SKM-1 treated with dmso at 0.1 percent for 144 hours (cell line): ENCODE measurements at regions not wholly inside any gene's neighbourhood (a gene's known extent, or its start where the extent isn't known, plus 50 kb on each side); places are given as distances from the start of the nearest gene placed in this dataset.
A peak's percentile ranks its signal among the peaks of the same experiment; 100 is the strongest.
"Not testable (repeated sequence)": the region's sequence is repeated elsewhere in the genome, so short reads cannot be mapped to it uniquely, and the experiment has no call there.

Source experiments
- DNase-seq: peaks from one replicate; lab custom pipeline; 2025; ENCODE audit not compliant: unreplicated experiment; lab: John Stamatoyannopoulos, UW

DNA sequence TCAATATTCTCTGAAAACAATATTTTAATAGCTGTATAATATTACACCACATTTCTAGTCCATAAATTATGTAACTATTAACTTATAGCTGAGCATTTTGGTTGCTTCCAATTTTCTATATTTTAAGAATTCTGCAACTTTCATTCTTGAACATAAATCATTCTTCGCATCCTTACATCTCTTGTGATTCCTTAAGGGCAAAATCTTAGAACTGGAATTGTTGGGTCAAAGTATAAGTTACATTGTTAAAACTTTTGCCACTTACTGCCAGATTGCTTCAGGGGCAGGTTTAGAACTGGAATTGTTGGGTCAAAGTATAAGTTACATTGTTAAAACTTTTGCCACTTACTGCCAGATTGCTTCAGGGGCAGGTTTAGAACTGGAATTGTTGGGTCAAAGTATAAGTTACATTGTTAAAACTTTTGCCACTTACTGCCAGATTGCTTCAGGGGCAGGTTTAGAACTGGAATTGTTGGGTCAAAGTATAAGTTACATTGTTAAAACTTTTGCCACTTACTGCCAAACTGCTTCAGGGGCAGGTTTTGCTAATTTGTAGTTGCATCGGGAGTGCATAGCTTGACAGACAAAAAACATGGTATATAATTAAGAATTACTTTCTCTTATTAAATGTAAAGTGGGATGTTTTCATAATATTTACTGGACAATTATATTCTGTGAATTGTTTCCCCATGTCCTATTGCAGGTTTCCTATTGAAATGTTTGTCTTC, 179.9 kb upstream of the OR13F1 start:
- DNase-seq: not testable (repeated sequence)

DNA sequence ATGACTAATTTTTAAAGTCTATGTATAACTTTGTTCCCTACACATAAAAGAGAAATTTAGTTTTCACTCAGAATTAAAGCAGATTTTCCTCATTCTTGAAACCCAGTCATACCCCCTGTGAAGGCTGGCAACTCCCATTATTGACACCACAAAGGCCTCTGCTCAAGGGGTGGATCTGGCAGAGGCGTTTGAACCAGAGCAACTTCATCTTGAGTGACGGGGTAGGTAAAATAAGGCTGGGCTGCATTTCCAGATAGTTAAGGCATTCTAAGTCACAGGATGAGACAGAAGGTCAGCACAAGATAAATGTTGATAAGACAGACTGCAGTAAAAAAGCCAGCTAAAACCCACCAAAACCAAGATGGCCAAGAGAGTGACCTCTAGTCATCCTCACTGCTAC, 177.2 kb upstream of the OR13F1 start:
- no peak for DNase-seq

GRCh38 chr9:104329245-104329644, 174.8 kb upstream of the OR13F1 start:
- DNase-seq: no peak

DNA sequence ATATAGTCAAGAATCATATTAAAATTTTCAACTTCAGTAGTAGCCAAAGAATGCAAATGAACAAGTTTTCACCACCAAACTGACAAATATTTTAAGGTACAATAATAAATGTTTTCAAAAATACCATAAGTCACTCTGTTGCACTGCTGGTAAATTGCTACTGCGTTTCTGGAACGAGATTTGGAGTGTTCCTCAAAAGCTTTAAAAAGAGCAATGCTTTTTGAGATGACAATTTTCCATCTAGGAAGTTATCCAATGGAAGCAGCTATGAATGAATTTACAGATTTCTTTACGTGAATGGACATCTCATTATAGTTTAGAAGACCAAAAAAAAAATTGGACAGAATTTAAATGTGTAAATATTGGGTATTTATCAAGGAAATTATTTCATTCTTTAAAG, 173.2 kb upstream of the OR13F1 start:
- DNase-seq: no peak

- no peak for DNase-seq
Measured at GRCh38 chr9:104334549-104334948, 169.5 kb upstream of the OR13F1 start.

GRCh38 chr9:104339692-104340091, 164.4 kb upstream of the OR13F1 start:
- no peak for DNase-seq

- DNase-seq: no peak
Measured at GRCh38 chr9:104342552-104342951, 161.5 kb upstream of the OR13F1 start.

- no peak for DNase-seq
Measured at GRCh38 chr9:104345061-104345460, 159.0 kb upstream of the OR13F1 start.

DNA sequence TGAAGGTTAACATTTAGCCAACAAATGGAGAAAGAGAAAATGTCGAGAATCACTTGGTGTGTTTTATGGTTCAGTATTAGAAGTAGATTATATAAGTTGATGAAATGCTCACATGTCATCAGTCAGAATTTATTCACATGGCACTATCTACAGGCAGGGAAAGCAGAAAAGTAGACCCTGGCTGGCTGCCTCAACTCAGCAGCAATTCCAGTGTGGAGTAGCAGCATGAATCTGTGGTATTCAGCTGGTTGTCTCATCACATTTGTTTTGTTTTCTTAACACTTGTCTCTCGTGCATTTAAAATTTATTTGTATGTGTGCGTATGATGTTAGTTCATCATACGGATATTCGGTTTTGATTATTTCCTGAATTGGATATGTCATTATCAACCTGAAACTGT, 153.5 kb upstream of the OR13F1 start:
- no peak for DNase-seq

- no peak for DNase-seq
Measured at GRCh38 chr9:104351726-104352125, 152.3 kb upstream of the OR13F1 start.

DNA sequence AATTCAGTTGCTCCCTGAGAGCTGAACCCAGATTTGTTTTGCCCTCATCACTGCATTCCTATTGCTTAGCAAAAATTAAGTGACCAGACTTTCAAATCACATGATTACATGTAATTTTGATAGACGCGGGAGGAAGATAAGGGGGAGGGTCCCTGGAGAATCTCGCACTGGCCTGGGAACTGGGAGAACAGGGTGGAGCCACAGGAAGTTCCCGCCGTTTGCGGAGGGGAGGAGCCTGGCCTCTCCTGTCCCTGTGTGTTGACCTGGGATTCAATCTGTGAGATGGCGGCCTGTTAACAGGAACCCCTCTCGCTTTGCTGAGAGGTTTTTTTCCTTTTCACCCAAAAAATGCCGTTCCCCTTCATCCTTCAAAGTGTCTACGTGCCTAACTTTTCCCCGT, 142.9 kb upstream of the OR13F1 start:
- no peak for DNase-seq

- no peak for DNase-seq
Measured at GRCh38 chr9:104362912-104363472, 141.1 kb upstream of the OR13F1 start.

- DNase-seq: no peak
Measured at GRCh38 chr9:104367507-104367906, 136.6 kb upstream of the OR13F1 start.

DNA sequence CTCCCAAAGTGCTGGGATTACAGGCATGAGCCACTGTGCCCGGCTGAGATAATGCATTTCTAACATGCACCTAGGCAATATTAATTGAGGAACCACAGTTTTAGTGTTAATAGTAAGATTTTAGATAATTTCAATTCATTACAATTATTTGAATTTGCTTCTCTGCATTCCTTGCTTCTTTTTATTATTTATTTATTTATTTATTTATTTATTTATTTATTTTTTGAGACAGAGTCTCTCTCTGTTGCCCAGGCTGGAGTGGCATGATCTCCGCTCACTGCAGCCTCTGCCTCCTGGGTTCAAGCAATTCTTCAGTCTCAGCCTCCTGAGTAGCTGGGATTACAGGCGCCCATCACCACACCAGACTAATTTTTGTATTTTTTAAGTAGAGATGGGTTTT, 135.7 kb upstream of the OR13F1 start:
- not testable (repeated sequence) for DNase-seq

DNA sequence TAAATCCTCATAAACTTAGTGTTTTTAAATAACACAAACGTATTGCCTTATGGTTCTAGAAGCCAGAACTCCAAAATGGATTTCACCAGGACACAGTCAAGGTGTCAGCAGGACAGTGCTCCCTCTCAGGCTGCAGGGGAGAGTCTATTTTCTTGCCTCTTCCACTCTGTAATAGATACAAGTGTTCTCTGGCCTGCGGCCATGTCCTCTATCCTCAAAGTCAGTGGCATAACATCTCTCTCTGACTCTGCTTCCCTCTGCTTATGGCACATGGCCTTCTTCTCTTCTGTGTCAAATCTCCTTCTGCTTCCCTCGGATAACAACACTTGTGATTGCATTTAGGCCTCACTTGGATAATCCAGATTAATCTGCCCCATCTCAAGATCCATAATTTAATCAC, 129.4 kb upstream of the OR13F1 start:
- no peak for DNase-seq

- no peak for DNase-seq
Measured at GRCh38 chr9:104386013-104386412, 118.0 kb upstream of the OR13F1 start.

- peak; percentile 4 for DNase-seq
Measured at GRCh38 chr9:104386425-104387069, 117.5 kb upstream of the OR13F1 start.

DNA sequence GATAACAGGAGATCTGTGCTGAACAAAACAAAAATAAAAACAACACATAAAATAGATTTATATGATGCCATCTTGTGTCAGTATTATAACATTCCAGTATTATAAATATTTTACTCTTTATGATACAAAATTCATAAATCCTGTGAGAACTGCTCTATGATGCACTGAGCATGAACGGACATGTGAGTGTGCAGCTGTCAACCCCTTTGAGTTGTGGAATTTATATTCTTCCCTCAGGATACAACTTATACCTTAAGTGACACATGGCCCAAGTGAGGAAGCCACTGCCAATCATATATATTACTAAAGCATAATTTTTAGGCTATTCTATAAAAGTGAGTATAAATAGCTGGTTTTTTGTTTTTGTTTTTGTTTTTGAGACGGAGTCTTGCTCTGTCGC, 116.0 kb upstream of the OR13F1 start:
- DNase-seq: no peak

DNA sequence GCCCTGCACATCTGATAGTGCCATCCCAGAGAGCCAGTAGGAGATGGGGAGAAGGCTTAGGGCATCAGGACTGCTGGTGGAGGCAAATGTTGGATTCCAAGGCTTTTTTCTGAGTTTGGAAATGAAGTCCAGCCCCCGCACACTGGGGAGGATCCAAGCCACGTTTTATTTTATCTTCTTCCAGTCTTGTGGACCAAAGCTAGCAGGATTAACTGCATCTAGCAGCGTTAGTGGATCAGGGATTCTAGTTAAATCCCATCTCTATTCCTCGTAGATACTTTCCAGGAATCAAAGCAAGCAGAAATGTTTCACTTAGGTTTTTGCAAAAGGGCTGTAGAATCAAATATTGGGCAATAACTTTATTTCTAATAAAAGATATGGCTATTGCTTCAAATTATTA, 114.7 kb upstream of the OR13F1 start:
- no peak for DNase-seq

- DNase-seq: not testable (repeated sequence)
Measured at GRCh38 chr9:104394901-104395300, 109.2 kb upstream of the OR13F1 start.

- DNase-seq: no peak
Measured at GRCh38 chr9:104412238-104412637, 91.8 kb upstream of the OR13F1 start.

DNA sequence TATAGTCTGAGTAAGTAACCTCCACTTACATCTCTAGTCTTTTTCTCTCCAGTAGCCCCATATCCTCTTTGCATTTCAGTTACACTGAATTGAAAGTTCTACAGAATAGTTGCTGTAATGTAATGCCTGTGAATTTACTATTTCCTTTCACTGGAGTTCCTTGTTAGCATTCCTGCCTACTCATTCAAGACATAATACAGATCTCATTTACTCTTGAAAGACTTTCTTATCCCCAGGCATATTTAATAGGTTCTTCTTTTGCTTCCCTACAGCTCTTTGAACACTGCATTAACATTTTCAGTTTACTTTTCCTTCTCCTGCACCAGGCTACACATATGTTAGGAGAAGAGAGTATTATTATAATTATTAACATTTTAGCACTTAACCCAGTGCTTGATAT, 87.6 kb upstream of the OR13F1 start:
- DNase-seq: no peak

GRCh38 chr9:104417296-104417695, 86.8 kb upstream of the OR13F1 start:
- DNase-seq: no peak
